Erythroblast (primary cell): ENCODE measurements at regions not wholly inside any gene's neighbourhood (a gene's known extent, or its start where the extent isn't known, plus 50 kb on each side); places are given as distances from the start of the nearest gene placed in this dataset.

Source experiments
- DNase-seq, 2 experiments: peaks; one replicate each; lab custom pipeline; 2025; lab: John Stamatoyannopoulos, UW
- GATA1 ChIP-seq: IDR thresholded peaks from 2 replicates; pipeline ENCODE4 v1.6.1; 2011; ENCODE audit warnings: low read depth, mild to moderate bottlenecking, control low read depth, low read length, moderate library complexity
- POLR2A ChIP-seq: IDR thresholded peaks from 2 replicates; pipeline ENCODE4 v1.6.1; 2011; ENCODE audit warnings: mild to moderate bottlenecking, low read length

GRCh38 chr12:118645219-118645618 is 268.9 kb downstream of the SUDS3 start:
- peak; percentile 19 to 39 for DNase-seq
- no peak for TF ChIP-seq GATA1
- no peak for TF ChIP-seq POLR2A

GRCh38 chr12:118649765-118650585 is 273.6 kb downstream of the SUDS3 start:
- no peak for TF ChIP-seq GATA1
- DNase-seq, result no peak

GRCh38 chr12:118650586-118650960 is 274.2 kb downstream of the SUDS3 start:
- no peak for TF ChIP-seq GATA1
- peak in 1 of 2 experiments; percentile 1 for DNase-seq

GRCh38 chr12:118651487-118651886 is 275.1 kb downstream of the SUDS3 start:
- DNase-seq, result no peak

GRCh38 chr12:118655588-118655987 is 279.2 kb downstream of the SUDS3 start:
- TF ChIP-seq GATA1 (no peak), POLR2A (no peak)
- DNase-seq, result no peak

More at GRCh38 chr12:118651487-118651886, 275.1 kb downstream of the SUDS3 start:
- TF ChIP-seq GATA1 (no peak), POLR2A (no peak)

GRCh38 chr12:118680356-118680963 is 300.9 kb upstream of the SRRM4 start:
- TF ChIP-seq GATA1 (no peak), POLR2A (no peak)
- DNase-seq, result no peak

GRCh38 chr12:118682656-118683055 is 298.7 kb upstream of the SRRM4 start:
- TF ChIP-seq POLR2A (no peak), GATA1 (no peak)
- DNase-seq, result no peak

GRCh38 chr12:118685983-118686607 is 295.2 kb upstream of the SRRM4 start:
- TF ChIP-seq GATA1, result no peak
- TF ChIP-seq POLR2A, result no peak
- no peak for DNase-seq

GRCh38 chr12:118689793-118690192 is 291.5 kb upstream of the SRRM4 start:
- TF ChIP-seq POLR2A (no peak), GATA1 (no peak)

GRCh38 chr12:118690506-118690905 is 290.8 kb upstream of the SRRM4 start:
- TF ChIP-seq POLR2A, result no peak
- TF ChIP-seq GATA1, result no peak
- DNase-seq, result no peak

More at GRCh38 chr12:118689793-118690192, 291.5 kb upstream of the SRRM4 start:
- DNase-seq, result no peak

- no peak for DNase-seq
- TF ChIP-seq GATA1, result no peak
- TF ChIP-seq POLR2A, result no peak
These were observed 287.1 kb upstream of the SRRM4 start for GRCh38 chr12:118694128-118694775.

GRCh38 chr12:118704527-118705241 is 276.7 kb upstream of the SRRM4 start:
- no peak for DNase-seq
- TF ChIP-seq POLR2A (no peak), GATA1 (no peak)

- TF ChIP-seq GATA1 (no peak), POLR2A (no peak)
- no peak for DNase-seq
These were observed 274.9 kb upstream of the SRRM4 start for GRCh38 chr12:118706437-118706836.

GRCh38 chr12:118709946-118710345 is 271.4 kb upstream of the SRRM4 start:
- no peak for TF ChIP-seq POLR2A
- no peak for TF ChIP-seq GATA1
- DNase-seq, result no peak
